Upper lobe of right lung (tissue), 1 donor: ENCODE measurements at regions not wholly inside any gene's neighbourhood (a gene's known extent, or its start where the extent isn't known, plus 50 kb on each side); places are given as distances from the start of the nearest gene placed in this dataset.

Experiments used
- ATAC-seq: fragments of 200-7000 bp; cut with Tn5 transposase; one replicate; pipeline ENCODE4 v1.9.1; 2020; ENCODE audit warnings: mild to moderate bottlenecking, moderate library complexity
- DNase-seq: peaks from one replicate; pipeline ENCODE4 v3.0.0-alpha.2; 2020
- H3K27ac ChIP-seq: fragments of 200-600 bp; one replicate; pipeline ENCODE4 v1.8.0; 2022
- H3K27me3 ChIP-seq: fragments of 200-600 bp; one replicate; pipeline ENCODE4 v1.8.0; 2022; ENCODE audit warnings: mild to moderate bottlenecking
- H3K36me3 ChIP-seq: fragments of 200-600 bp; one replicate; pipeline ENCODE4 v1.8.0; 2022
- H3K4me1 ChIP-seq: fragments of 200-600 bp; one replicate; pipeline ENCODE4 v1.8.0; 2022
- H3K4me3 ChIP-seq: fragments of 200-600 bp; one replicate; pipeline ENCODE4 v1.8.0; 2022; ENCODE audit warnings: mild to moderate bottlenecking
- H3K9me3 ChIP-seq: fragments of 200-600 bp; one replicate; pipeline ENCODE4 v1.8.0; 2022
- intact Hi-C: fragments of 100-400 bp; cut with DNase I; formaldehyde crosslinking; loops from one replicate; pipeline ENCODE4 v1.11.0; 2022
- TF ChIP-seq, protein P1 (sequence below): fragments of 200-600 bp; IDR thresholded peaks from one replicate; pipeline ENCODE4 v1.8.0; 2022; ENCODE audit warnings: antibody characterized with exemption
- donor health status: DM: no; HTN: yes; CAD: no; lungs with severe emphysema.

DNA sequence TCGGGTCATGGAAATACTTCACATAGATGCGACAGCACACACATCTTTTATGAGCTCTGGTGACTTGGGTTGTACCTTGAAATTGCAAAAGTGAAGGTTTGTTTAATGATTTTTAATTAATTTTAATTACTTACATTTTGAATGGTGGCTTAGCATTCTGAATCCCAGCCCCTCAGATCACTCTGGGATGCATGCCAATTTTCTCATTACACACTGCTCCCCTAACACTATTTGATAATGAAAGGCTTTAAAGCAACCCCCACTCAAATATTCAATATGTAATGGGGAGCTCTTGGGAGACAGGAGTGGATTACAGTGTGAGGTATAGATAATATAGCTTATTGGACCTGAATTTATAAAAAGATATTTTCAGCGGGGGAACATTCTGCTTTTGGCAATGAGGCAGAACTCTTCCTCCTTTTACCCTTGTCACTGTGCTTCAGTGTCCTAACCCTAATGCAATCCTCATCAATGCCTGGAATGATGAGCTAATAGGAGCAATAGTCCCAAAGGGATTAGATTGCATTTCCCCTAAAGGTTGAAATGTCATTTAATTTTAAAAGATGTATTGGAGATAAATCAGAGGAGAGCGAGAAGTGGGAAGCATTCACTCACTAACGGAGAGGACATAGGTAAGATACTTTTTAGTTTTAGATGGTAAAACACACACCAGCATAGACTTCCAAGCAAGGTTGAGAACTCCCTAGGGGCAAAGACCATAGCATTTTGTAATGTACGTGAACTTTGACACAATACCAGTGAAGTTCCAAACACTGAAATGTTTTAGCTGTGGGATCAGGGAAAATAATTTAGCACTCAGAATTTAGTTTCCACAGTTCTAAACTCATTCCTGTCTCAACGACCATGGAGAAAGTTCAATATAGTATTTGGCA lies 384.1 kb upstream of the PLXNA2 start:
- H3K27ac ChIP-seq = no peak overlapping the region
- TF ChIP-seq, protein P1, sequence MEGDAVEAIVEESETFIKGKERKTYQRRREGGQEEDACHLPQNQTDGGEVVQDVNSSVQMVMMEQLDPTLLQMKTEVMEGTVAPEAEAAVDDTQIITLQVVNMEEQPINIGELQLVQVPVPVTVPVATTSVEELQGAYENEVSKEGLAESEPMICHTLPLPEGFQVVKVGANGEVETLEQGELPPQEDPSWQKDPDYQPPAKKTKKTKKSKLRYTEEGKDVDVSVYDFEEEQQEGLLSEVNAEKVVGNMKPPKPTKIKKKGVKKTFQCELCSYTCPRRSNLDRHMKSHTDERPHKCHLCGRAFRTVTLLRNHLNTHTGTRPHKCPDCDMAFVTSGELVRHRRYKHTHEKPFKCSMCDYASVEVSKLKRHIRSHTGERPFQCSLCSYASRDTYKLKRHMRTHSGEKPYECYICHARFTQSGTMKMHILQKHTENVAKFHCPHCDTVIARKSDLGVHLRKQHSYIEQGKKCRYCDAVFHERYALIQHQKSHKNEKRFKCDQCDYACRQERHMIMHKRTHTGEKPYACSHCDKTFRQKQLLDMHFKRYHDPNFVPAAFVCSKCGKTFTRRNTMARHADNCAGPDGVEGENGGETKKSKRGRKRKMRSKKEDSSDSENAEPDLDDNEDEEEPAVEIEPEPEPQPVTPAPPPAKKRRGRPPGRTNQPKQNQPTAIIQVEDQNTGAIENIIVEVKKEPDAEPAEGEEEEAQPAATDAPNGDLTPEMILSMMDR = no peak
- H3K36me3 ChIP-seq = no peaks in the 10 kb centered on the region
- ATAC-seq (no peak), DNase-seq (no peak)
- intact Hi-C loops = no loop called here
- no peaks in the 10 kb centered on the region for H3K4me1 ChIP-seq
- no peak overlapping the region for H3K4me3 ChIP-seq
- no peaks in the 10 kb centered on the region for H3K27me3 ChIP-seq
- no peaks in the 10 kb centered on the region for H3K9me3 ChIP-seq

DNA sequence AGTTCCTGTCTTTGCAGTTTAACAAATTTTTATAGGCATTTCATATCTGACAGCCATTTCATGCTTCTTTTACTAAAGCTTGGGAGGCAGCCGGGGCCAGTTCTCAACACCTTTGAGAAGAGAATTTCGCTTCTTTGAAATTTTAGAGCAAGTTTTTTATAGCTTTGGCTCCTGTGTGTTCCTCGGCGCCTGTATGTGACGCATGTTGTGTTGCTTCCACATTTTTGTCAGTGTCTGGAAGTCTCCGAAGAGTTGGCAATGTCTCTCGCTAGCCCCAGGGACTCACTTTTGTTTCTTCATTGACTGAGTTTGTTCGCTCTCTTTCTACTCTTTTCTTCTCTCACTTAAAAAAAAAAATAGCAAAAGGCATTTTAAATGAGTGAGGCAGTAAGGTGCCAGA lies 386.9 kb upstream of the PLXNA2 start:
- Histone ChIP-seq H3K4me3 (no peak overlapping the region), H3K27ac (no peak overlapping the region), H3K9me3 (no peaks in the 10 kb centered on the region), H3K36me3 (no peaks in the 10 kb centered on the region), H3K4me1 (no peaks in the 10 kb centered on the region), H3K27me3 (no peaks in the 10 kb centered on the region)
- no peak for ATAC-seq
- no peak for DNase-seq
- intact Hi-C loops = no loop called here
- TF ChIP-seq, protein P1 = no peak

DNA sequence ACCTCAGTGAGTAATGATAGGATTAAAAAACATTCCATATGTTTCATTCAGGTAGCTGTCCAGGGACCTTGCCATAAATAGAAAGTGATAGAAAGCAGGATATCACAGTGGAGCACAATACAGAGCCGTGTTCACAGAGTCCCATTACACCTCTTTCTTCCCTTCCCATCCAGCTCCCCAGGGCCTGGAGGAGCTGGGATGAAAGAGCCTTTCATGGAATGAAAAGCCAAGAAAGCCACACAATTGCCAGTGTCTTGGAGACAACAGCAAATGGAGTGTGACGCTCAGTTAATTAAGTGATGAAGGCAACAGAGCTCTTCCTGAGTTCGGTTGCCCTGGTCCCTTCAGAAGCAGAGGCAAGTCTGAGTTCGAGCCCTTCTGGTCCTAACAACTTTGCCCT lies 387.3 kb upstream of the PLXNA2 start:
- TF ChIP-seq, protein P1 = no peak
- Histone ChIP-seq H3K27ac (no peak overlapping the region), H3K27me3 (no peaks in the 10 kb centered on the region), H3K4me1 (no peaks in the 10 kb centered on the region), H3K9me3 (no peaks in the 10 kb centered on the region), H3K36me3 (no peaks in the 10 kb centered on the region), H3K4me3 (no peak overlapping the region)
- ATAC-seq = no peak
- no peak for DNase-seq
- intact Hi-C loops = no loop called here

DNA sequence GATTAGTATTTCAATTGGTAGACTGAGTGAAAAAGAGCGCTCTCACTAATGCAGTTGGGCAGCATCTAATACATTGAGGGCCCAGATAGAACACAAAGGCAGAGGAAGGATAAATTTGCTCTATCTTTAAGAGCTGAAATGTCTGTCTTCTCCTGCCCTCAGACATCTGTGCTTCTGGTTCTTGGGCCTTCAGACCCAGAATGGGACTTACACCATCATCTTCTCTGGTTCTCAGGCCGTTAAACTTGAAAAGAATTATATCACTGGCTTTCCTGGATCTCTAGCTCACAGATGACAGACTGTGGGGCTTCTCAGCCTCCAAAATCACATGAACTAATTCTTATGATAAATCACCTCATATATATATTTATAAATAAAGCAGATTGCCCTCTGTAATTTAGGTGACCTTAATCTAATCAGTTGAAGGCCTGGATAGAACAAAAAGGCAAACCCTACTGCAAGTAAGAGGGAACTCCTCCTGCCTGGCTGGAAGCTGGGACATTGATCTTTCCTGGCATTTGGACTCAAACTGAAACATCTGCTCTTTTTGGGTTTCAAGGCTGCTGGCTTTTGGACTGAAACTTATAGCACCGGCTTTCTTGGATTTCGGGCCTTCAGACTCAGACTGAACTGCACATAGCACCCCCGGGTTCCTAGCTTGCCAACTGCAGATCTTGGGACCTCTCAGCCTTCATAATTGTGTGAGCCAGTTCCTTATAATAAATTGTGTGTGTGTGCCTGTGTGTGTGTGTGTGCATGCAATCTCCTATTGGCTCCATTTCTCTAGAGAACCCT lies 390.4 kb upstream of the PLXNA2 start:
- DNase-seq = no peak
- Histone ChIP-seq H3K36me3 (no peaks in the 10 kb centered on the region), H3K4me3 (no peak overlapping the region), H3K27me3 (no peaks in the 10 kb centered on the region), H3K9me3 (no peaks in the 10 kb centered on the region), H3K27ac (no peak overlapping the region), H3K4me1 (no peaks in the 10 kb centered on the region)
- TF ChIP-seq, protein P1 = no peak
- intact Hi-C loops = no loop called here
- no peak for ATAC-seq

DNA sequence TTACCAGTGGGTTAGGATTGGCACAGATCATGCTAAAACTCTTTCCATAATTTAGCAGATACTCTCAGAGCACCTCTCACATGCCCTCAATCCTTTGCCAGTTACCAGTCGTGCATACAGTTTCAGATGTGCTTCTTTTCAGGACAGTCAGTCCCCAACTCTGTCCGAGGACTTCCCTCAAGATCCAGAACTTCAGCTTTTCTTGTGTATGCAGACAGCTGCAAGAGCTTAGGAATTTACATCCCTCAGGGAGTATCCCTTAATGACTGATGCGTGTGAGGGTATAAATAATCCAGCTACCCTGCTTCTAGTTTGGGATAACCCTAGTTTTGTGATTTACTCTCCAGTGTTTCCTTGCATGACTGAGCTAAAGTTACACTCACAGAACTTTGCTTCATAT lies 393.0 kb upstream of the PLXNA2 start:
- ATAC-seq (no peak), DNase-seq (no peak)
- intact Hi-C loops = no loop called here
- Histone ChIP-seq H3K9me3 (no peaks in the 10 kb centered on the region), H3K4me1 (no peaks in the 10 kb centered on the region), H3K36me3 (no peaks in the 10 kb centered on the region), H3K27me3 (no peaks in the 10 kb centered on the region), H3K27ac (no peak overlapping the region), H3K4me3 (no peak overlapping the region)
- TF ChIP-seq, protein P1 = no peak
